GM12878 (cell line): ENCODE measurements at regions not wholly inside any gene's neighbourhood (a gene's known extent, or its start where the extent isn't known, plus 50 kb on each side); places are given as distances from the start of the nearest gene placed in this dataset.

Source experiments
- CHD1 ChIP-seq: IDR thresholded peaks from 2 replicates; pipeline ENCODE4 v1.6.1; 2012; ENCODE audit warnings: low read depth, low read length, improper control_type of control experiment
- GATAD2B ChIP-seq: fragments of 450-650 bp; conservative IDR thresholded peaks from 2 replicates; pipeline ENCODE4 v1.6.1; 2017; ENCODE audit warnings: low read depth, mild to moderate bottlenecking, moderate library complexity
- HDAC2 ChIP-seq: fragments of 200-600 bp; sonication (generic); IDR thresholded peaks from 2 replicates; pipeline ENCODE4 v1.6.1; 2017
- MEF2B ChIP-seq: fragments of 450-650 bp; IDR thresholded peaks from 2 replicates; pipeline ENCODE4 v1.6.1; 2018; ENCODE audit warnings: mild to moderate bottlenecking, moderate library complexity; ENCODE audit not compliant: partially characterized antibody, poor library complexity, severe bottlenecking
- MLLT1 ChIP-seq: fragments of 450-650 bp; IDR thresholded peaks from 2 replicates; pipeline ENCODE4 v1.6.1; 2016; ENCODE audit warnings: mild to moderate bottlenecking
- MYB ChIP-seq: fragments of 150-350 bp; IDR thresholded peaks from 2 replicates; pipeline ENCODE4 v1.6.1; 2014; ENCODE audit warnings: mild to moderate bottlenecking, low read depth, low read length, borderline replicate concordance
- MYC ChIP-seq: IDR thresholded peaks from 2 replicates; pipeline ENCODE4 v1.6.1; 2011; ENCODE audit warnings: mild to moderate bottlenecking, low read length, moderate library complexity, inconsistent platforms; ENCODE audit not compliant: insufficient read depth, insufficient replicate concordance, insufficient read length, severe bottlenecking
- POU2F2 ChIP-seq: IDR thresholded peaks from 3 replicates; pipeline ENCODE4 v1.6.1; 2011; ENCODE audit warnings: low read depth, mild to moderate bottlenecking, low read length, borderline replicate concordance
- RCOR1 ChIP-seq: conservative IDR thresholded peaks from 2 replicates; pipeline ENCODE4 v1.6.1; 2012; ENCODE audit warnings: low read depth, low read length, improper control_type of control experiment
- STAT3 ChIP-seq: IDR thresholded peaks from 2 replicates; pipeline ENCODE4 v1.6.1; 2011; ENCODE audit warnings: low read depth, low read length, improper control_type of control experiment
- ZBTB33 ChIP-seq: fragments of 450-650 bp; IDR thresholded peaks from 2 replicates; pipeline ENCODE4 v1.6.1; 2017; ENCODE audit warnings: mild to moderate bottlenecking
- ZBTB4 ChIP-seq: fragments of 450-650 bp; formaldehyde crosslinking; IDR thresholded peaks from 2 replicates; pipeline ENCODE4 v1.4.0; 2022; ENCODE audit warnings: mild to moderate bottlenecking, moderate library complexity
- ZNF207 ChIP-seq: fragments of 450-650 bp; IDR thresholded peaks from 2 replicates; pipeline ENCODE4 v1.6.1; 2014; ENCODE audit warnings: antibody characterized with exemption, mild to moderate bottlenecking, borderline replicate concordance
- ZNF274 ChIP-seq: IDR thresholded peaks from one replicate; pipeline ENCODE4 v1.8.0; 2011; ENCODE audit not compliant: insufficient read length, insufficient read depth

- no peak for TF ChIP-seq ZBTB4
- no peak for TF ChIP-seq MYC
- no peak for TF ChIP-seq ZNF207
- TF ChIP-seq MLLT1 = no peak
- TF ChIP-seq MYB = no peak
- no peak for TF ChIP-seq MEF2B
- TF ChIP-seq STAT3 = no peak
- TF ChIP-seq ZNF274 = no peak
- no peak for TF ChIP-seq HDAC2
- no peak for TF ChIP-seq ZBTB33
- TF ChIP-seq RCOR1 = no peak
- TF ChIP-seq GATAD2B = no peak
- no peak for TF ChIP-seq POU2F2
- no peak for TF ChIP-seq CHD1
Measured at GRCh38 chr9:82281066-82281465, 292.5 kb downstream of the SPATA31D1 start (continued).
